GM19467 (cell line): ENCODE measurements at regions not wholly inside any gene's neighbourhood (a gene's known extent, or its start where the extent isn't known, plus 50 kb on each side); places are given as distances from the start of the nearest gene placed in this dataset.

ENCODE experiments used
- ATAC-seq: cut with Tn5 transposase; IDR thresholded peaks from one replicate; pipeline ENCODE4 v1.9.1; 2021; ENCODE audit warnings: mild to moderate bottlenecking, moderate library complexity; ENCODE audit not compliant: unreplicated experiment

GRCh38 chr1:87949711-87950110 is 621.0 kb downstream of the LMO4 start:
- ATAC-seq, result no peak

GRCh38 chr1:87950369-87950768 is 621.7 kb downstream of the LMO4 start:
- ATAC-seq, result no peak

- no peak for ATAC-seq
These were observed 622.7 kb downstream of the LMO4 start for GRCh38 chr1:87951409-87951808.

DNA sequence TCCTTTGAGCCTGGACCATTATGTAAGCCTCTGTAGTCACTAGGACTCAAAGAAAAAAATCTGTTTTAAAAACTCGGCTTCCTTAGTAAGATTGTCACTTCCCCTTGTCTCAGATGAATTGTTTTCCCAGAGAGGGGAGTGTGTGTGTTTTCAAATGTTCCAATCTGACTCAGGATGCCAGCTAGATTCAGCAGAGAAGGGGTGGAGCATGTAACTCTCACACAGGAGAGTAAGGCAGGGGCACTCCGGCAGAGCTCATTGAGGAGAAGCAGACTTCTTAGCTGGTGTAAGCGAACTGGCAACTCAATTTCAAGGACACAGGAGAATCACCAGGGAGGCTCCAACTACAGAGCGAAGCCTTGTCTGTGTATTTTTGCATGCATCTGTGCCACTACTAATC is 623.2 kb downstream of the LMO4 start:
- no peak for ATAC-seq

DNA sequence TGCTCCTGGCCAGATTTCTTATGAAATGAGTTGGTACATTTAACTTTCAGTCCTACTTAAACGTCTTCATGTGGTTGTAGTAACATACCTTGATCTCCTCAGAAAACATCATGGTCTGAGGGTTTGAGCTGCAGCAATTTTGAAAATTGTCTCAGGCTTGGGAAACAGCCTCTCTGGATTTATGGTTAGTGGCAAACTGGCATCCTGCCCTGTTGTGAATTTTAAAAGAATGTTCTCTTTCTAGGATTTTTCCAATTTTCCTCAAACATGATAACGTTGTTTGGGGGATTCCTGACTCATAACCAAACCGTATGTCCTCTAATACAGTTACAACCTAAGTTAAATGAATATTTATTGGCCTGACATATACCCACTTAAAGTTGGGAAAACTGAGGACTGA is 624.4 kb downstream of the LMO4 start:
- ATAC-seq, result no peak

DNA sequence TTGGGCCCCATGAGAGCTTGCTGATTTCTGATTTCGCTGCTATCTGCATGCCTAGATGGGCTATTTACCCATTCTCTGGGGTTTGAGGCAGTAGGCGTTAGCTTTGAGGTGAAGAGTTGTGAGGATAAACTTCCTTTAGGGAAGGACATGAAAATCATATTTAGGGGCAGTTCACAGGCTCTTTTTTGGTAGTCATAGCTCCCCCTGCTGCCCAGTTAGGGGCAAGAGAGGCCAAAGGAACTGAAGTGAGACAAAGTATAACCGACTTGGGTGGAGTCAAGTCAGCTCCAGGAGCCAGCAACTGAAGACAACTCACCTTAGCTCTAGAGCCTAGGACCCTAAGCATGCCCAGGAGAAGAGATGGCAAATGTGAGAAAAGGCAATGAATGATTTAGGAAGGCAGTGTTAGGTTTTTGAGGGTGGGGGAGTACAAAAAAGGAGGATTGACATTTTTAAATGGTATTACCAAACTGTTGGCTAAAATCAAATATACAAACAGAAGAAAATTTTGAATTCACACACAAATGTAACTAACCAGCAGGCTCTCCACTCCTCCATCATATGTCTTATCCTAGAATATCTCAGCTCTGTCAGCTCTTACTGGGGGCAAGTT is 625.2 kb downstream of the LMO4 start:
- ATAC-seq, result peak; percentile 79

DNA sequence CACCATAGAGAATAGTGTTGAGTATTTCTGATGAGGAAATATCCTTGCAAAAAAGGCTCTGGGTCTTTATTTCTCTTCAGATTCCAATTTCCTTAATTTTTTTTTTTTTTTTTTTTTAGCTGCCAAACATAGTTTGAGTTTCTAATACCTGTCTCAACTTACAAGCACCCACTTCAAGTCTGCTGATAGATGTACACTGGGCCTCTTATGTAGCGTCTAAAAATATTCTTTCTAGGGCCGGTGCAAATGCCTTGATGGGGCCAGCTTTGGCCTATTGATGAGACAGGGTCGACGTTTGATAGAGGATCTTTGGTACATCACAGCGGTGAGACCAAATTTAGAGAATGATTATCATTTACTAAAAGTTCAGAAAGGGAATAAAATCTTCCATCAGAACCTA is 626.4 kb downstream of the LMO4 start:
- no peak for ATAC-seq

DNA sequence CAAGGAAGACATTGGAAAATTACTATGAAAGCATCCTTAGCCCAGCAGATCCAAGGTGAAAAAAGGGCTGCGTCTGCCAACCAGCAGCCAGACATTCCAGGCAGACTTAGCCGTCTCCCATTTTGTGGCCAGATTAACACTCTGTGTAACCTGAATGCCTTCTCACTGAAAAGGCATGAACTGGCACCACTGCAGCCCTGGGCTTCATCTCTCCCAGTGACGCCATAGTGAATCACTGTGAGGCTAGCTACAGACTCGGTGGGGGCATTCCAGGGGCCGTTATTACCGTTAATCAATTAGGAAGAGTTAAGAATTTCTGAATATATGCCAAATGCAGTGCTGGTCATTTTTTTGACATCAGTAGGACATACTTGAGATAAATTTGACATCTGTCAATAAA is 627.4 kb downstream of the LMO4 start:
- ATAC-seq, result no peak

DNA sequence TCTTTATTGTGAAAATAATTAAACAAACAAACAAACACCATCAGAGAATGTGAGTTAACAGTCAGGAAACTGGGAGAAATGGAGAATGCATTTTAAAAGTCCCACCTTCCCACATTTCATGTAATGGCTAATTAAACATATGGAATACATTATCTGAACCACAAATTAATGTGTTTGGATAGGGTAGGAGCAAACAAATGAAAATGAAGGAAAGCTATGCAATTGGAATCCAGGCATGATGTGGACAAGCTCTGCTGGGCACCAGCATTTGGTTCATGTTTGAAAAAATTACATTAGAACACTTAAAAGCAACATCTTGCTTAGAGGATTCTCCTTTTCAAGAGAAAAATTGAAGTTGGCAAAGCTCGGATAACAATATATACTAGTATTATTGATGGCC is 628.1 kb downstream of the LMO4 start:
- no peak for ATAC-seq

GRCh38 chr1:87957331-87957730 is 628.7 kb downstream of the LMO4 start:
- no peak for ATAC-seq

DNA sequence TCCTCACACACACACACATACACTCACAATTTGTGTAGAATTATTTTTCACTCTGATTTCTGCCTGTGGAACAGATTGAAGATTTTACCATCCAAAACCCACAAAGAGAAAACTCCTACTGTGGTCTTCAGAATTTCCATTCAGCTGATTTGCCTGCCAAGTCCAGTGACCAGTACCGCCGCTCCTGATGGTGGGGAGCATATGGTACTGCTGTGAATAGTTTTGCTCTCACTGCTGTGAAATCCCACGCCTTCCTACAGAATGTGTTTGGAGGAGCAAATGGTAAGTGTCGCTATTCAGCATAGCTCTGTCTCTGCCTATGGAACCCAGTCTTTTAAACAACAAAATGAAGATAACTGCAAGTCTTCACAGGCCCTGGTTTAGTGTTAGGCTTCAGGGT is 629.5 kb downstream of the LMO4 start:
- ATAC-seq, result no peak

DNA sequence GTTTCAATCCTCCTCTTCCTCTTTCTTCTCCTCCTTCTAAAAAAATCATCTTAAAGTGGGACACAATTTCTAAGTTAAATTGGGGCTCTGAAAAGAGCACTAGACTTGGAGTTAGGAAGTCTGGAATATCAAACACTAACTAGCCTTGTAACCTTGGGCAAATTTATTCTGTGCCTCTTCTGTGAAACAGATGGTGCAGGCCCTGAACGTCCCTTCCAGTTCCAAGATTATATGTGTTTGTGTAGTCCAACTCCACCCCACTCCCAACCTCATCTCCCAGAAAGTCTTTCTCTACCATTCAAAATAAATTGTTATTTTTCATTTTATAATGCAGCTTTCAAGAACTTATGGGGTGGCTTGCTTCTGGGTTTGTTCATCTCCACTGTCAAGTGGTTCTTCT is 630.0 kb downstream of the LMO4 start:
- no peak for ATAC-seq

DNA sequence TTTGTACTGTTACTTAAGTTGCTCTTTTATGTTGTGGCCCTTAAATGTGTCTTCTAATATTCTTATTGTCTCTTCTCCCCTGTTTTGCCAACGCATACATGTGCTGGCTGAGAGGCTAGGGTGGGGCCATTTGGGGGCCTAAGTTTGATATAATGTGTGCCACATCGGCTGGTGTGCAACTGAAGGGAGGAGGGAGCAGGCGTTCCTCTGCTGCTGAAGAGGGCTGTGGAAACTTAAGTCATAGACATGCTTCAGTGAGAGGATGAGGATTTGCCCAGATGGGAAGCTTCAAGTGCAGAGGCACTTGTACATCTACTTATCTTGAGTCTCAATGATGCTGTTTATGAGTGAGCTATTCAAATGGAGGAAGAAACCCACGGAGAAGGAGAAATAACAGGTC is 630.6 kb downstream of the LMO4 start:
- ATAC-seq, result no peak

GRCh38 chr1:87961992-87962391 is 633.3 kb downstream of the LMO4 start:
- ATAC-seq, result no peak

DNA sequence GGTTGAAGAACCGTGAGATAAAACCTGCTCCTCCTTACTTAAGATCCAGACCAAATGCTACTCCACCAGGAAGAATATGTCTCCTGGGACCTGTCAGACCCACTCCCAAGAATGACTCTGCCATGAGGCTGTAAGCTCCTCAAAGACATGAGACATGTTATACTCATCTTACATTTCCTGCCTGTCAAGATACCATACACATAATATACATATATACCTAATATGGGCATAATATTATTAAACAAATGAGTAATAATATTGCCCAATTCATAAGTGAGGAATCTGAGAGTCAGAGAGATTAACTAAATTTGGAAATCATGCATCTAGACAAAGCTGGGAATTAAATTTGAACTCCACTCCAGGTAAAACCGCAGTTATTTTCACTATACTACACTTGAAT is 634.9 kb downstream of the LMO4 start:
- no peak for ATAC-seq

GRCh38 chr1:87965193-87965592 is 636.5 kb downstream of the LMO4 start:
- ATAC-seq, result no peak

- ATAC-seq, result no peak
These were observed 639.7 kb downstream of the LMO4 start for GRCh38 chr1:87968197-87968955.

DNA sequence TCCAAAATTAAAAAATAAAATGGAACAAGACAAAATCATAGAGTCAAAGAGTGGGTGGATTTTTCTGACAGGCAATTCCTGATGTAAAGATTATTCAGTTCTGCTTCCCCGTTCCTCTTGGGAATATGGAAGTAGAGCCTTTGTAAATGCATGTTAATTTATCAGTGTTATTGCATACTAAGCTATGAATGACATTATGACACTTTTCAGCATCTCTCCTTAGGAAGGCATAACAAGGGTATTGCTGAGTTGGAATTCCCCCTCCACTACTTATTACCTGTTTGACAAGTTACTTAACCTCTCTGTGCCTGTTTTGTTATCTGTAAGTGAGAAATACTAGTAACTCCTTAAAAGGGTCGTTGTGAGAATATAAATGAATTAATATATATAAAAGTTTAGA is 640.4 kb downstream of the LMO4 start:
- ATAC-seq, result no peak

DNA sequence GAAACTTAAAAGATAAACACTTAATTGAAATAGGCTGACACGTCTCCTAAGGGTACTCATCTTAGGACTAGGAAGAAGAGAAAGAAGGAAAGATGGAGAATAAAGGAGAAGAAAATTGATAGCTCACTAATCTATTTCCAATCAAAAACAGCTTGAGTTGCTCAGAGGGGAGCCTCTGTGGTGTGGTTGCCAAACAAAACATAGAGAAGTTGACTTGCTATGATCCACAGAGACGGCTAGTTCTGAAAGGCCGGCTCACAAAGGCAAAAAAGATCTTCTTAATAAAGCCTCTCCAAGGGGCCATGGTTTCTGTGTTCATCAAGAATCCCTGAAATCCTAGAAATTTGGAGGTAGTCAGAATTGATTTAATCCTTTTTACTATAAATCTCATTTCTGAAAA is 644.1 kb downstream of the LMO4 start:
- no peak for ATAC-seq

DNA sequence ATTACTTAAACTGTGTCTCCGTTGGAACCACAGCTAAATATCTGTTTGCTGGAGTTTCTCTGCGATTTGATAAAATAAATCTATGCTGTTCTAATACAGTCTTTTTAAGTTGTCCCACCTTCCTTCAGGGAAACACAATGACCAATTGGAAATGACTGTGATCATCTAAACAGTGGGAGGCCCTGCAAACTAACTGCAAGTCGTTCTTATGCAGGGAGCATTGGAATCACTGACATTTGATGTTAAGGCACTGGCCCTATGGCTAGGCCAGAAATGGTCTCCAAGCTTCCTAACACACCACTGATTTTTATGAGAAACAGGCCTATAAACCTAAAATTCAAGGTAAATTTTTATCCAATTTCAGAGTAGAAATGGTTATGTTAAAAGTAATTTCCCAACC is 645.2 kb downstream of the LMO4 start:
- ATAC-seq, result no peak

DNA sequence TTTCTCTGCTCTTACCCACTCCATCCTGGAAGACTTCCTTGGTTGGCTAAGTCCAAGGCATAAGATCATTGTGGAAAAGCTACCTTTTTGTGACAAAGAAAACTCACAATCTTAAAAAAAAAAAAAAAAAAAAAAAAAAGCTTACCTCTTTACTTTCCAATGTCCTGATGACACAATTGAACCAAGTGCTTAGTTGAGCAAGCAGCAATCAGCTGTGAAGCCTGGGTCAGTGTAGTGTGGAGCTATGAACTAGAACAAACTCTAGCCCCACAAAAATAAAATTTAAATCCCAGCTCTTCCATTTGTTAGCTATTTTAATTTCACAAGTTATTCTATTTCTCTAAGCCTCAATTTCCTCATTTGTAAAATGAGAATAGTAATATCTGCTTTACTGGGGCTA is 647.6 kb downstream of the LMO4 start:
- no peak for ATAC-seq

DNA sequence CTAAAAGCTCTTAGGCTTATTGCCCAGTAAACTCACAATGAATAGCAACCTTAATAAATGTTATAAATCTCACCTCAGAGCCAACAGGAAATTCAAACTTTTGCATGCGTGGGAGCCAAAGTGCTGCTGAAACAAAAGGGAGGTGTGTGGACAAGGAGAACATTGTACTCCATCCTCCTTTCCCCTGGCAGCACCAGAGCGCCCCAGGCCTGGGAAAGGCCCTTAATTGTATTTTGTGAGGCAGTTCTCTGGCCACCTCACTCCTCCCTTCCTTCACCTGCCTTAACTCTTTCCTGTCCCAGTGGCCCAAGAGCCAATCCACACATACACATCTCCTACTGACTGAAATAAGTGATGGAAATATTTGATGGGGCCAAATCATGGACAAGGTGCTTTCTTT is 648.5 kb downstream of the LMO4 start:
- ATAC-seq, result no peak

GRCh38 chr1:87979079-87979478 is 650.4 kb downstream of the LMO4 start:
- no peak for ATAC-seq
